Stomach (tissue), 8 donors: ENCODE measurements at regions not wholly inside any gene's neighbourhood (a gene's known extent, or its start where the extent isn't known, plus 50 kb on each side); places are given as distances from the start of the nearest gene placed in this dataset.

Experiments used
- DNase-seq, 2 donors: peaks; one replicate each; pipeline versions ENCODE4 v3.0.0 to v3.0.0-alpha.2; 2013 to 2019
- H3K27ac ChIP-seq, 5 donors: fragments of 200-600 bp in 4 of 5; sonication (generic) in 4 of 5; one replicate each; pipeline ENCODE4 v1.5.1; 2013 to 2019; ENCODE audit warnings: mild to moderate bottlenecking in 1 of 5, moderate library complexity in 1 of 5
- H3K27me3 ChIP-seq, 3 donors: fragments of 200-600 bp; sonication (generic); one replicate each; pipeline ENCODE4 v1.5.1; 2017 to 2019; ENCODE audit warnings: mixed run types in 1 of 3
- H3K36me3 ChIP-seq, 4 donors: fragments of 200-600 bp; sonication (generic); 1 replicate in 3 of 4; 2 replicates in 1 of 4; pipeline ENCODE4 v1.5.1; 2016 to 2019
- H3K4me1 ChIP-seq, 4 donors: fragments of 200-600 bp; sonication (generic); one replicate each; pipeline ENCODE4 v1.5.1; 2016 to 2019
- H3K4me3 ChIP-seq, 4 donors: fragments of 200-600 bp; sonication (generic) in 3 of 4; one replicate each; pipeline ENCODE4 v1.5.1; 2016 to 2019; ENCODE audit warnings: mild to moderate bottlenecking in 1 of 4
- H3K9me3 ChIP-seq, 4 donors: fragments of 200-600 bp; sonication (generic); one replicate each; pipeline ENCODE4 v1.5.1; 2016 to 2019
- CTCF ChIP-seq, 7 experiments: fragments of 450-650 bp in 4 of 7; fragments of 200-600 bp in 3 of 7; sonication (generic) in 3 of 7; IDR thresholded peaks; one replicate each; pipeline ENCODE4 v1.5.1; 2016 to 2019; ENCODE audit warnings: antibody characterized with exemption in 7 of 7, control low read depth in 2 of 7, mild to moderate bottlenecking in 1 of 7
- EP300 ChIP-seq: sonication (generic); formaldehyde crosslinking; IDR thresholded peaks from one replicate; pipeline ENCODE4 v1.6.1; 2017; ENCODE audit warnings: antibody characterized with exemption
- POLR2A ChIP-seq, 4 donors: fragments of 450-650 bp; IDR thresholded peaks; one replicate each; pipeline ENCODE4 v1.6.1; 2016; ENCODE audit warnings: antibody characterized with exemption in 4 of 4, control low read depth in 2 of 4, mild to moderate bottlenecking in 1 of 4, moderate library complexity in 1 of 4
- POLR2AphosphoS5 ChIP-seq, 3 donors: sonication (generic); formaldehyde crosslinking; IDR thresholded peaks; one replicate each; pipeline ENCODE4 v1.6.1; 2016; ENCODE audit warnings: antibody characterized with exemption in 3 of 3
- WGBS, 5 donors: extraction: QIAGEN DNeasy Blood & Tissue Kit in 3 of 5; methylation state at CpG; one replicate each; pipeline versions ENCODE4 v1.1.5 to v1.1.7; 2013 to 2018; 5-methylcytosine and 5-hydroxymethylcytosine counted together
- intact Hi-C: fragments of 100-400 bp; cut with DNase I; formaldehyde crosslinking; loops from one replicate; pipeline ENCODE4 v1.15.1; 2023; ENCODE audit warnings: low total_unique reads
- donor health status: healthy with polysubstance abuse.
- donor health status: Bipolar disorder and iron deficiency.
- donor health status: healthy.

- Histone ChIP-seq H3K4me3 (no peak overlapping the region), H3K36me3 (no peaks in the 10 kb centered on the region), H3K27me3 (no peaks in the 10 kb centered on the region), H3K9me3 (no peaks in the 10 kb centered on the region), H3K4me1 (peaks cover 0 to 5% (median 0%) of the 10 kb centered on the region in 4 donors), H3K27ac (no peak overlapping the region)
- TF ChIP-seq EP300 (no peak), POLR2A (IDR thresholded peaks at IDR 0.05) (no peak), CTCF (IDR thresholded peaks at IDR 0.05) (no peak), POLR2AphosphoS5 (IDR thresholded peaks at IDR 0.05) (no peak)
- intact Hi-C loops = no loop called here
- DNase-seq = no peak
- WGBS, 5 donors = 84 to 88% (median 87%) methylated on average over 3 of the region's 3 CpGs
Observed at GRCh38 chr2:147297820-147298219, 547.0 kb upstream of the ACVR2A start.

GRCh38 chr2:147294825-147295392, 549.9 kb upstream of the ACVR2A start:
- intact Hi-C loops = no loop called here
- 47 to 54% (median 49%) methylated on average over 2 of the region's 2 CpGs for WGBS, 5 donors

GRCh38 chr2:147293991-147294824, 550.6 kb upstream of the ACVR2A start:
- 71 to 83% (median 82%) methylated on average over 4 of the region's 4 CpGs for whole genome bisulfite sequencing, 5 donors
- Histone ChIP-seq H3K4me3 (no peak overlapping the region), H3K9me3 (no peaks in the 10 kb centered on the region), H3K36me3 (no peaks in the 10 kb centered on the region), H3K4me1 (peaks cover 0 to 5% (median 0%) of the 10 kb centered on the region in 4 donors), H3K27me3 (no peaks in the 10 kb centered on the region), H3K27ac (no peak overlapping the region)
- TF ChIP-seq EP300 (no peak), CTCF (IDR thresholded peaks at IDR 0.05) (no peak), POLR2AphosphoS5 (IDR thresholded peaks at IDR 0.05) (no peak), POLR2A (IDR thresholded peaks at IDR 0.05) (no peak)
- no peak for DNase-seq
- intact Hi-C loops = no loop called here

More at GRCh38 chr2:147294825-147295392, 549.9 kb upstream of the ACVR2A start:
- H3K36me3 ChIP-seq = no peaks in the 10 kb centered on the region
- TF ChIP-seq POLR2A (IDR thresholded peaks at IDR 0.05) = no peak
- TF ChIP-seq CTCF (IDR thresholded peaks at IDR 0.05) = no peak
- TF ChIP-seq POLR2AphosphoS5 (IDR thresholded peaks at IDR 0.05) = no peak
- no peak for TF ChIP-seq EP300
- H3K4me1 ChIP-seq = peaks cover 0 to 5% (median 0%) of the 10 kb centered on the region in 4 donors
- H3K4me3 ChIP-seq = no peak overlapping the region
- H3K27me3 ChIP-seq = no peaks in the 10 kb centered on the region
- DNase-seq = no peak
- H3K27ac ChIP-seq = no peak overlapping the region
- no peaks in the 10 kb centered on the region for H3K9me3 ChIP-seq

- intact Hi-C loops = no loop called here
- H3K27ac ChIP-seq = no peak overlapping the region
- TF ChIP-seq POLR2A (IDR thresholded peaks at IDR 0.05) = no peak
- no peak for TF ChIP-seq POLR2AphosphoS5 (IDR thresholded peaks at IDR 0.05)
- TF ChIP-seq EP300 = no peak
- TF ChIP-seq CTCF (IDR thresholded peaks at IDR 0.05) = no peak
- peaks cover 0 to 5% (median 0%) of the 10 kb centered on the region in 4 donors for H3K4me1 ChIP-seq
- no peaks in the 10 kb centered on the region for H3K9me3 ChIP-seq
- H3K4me3 ChIP-seq = no peak overlapping the region
- DNase-seq = no peak
- H3K27me3 ChIP-seq = no peaks in the 10 kb centered on the region
- no peaks in the 10 kb centered on the region for H3K36me3 ChIP-seq
Observed at GRCh38 chr2:147288131-147288530, 556.7 kb upstream of the ACVR2A start.
